Adrenal gland (tissue), 9 donors: ENCODE measurements at regions not wholly inside any gene's neighbourhood (a gene's known extent, or its start where the extent isn't known, plus 50 kb on each side); places are given as distances from the start of the nearest gene placed in this dataset.

Source experiments
- DNase-seq, 7 donors: peaks; one replicate each; pipeline ENCODE4 v3.0.0-alpha.2; 2019 to 2020
- H3K27ac ChIP-seq, 5 donors: fragments of 200-600 bp; sonication (generic) in 4 of 5; 1 replicate in 3 of 5; 2 replicates in 2 of 5; pipeline versions ENCODE4 v1.5.1 to v1.8.0; 2016 to 2020; ENCODE audit warnings: mild to moderate bottlenecking in 1 of 5
- H3K27me3 ChIP-seq: fragments of 200-600 bp; 2 replicates; pipeline ENCODE4 v1.8.0; 2021
- H3K36me3 ChIP-seq, 2 donors: fragments of 200-600 bp; replicated peaks in 1 of 2; 1 replicate in 1 of 2; 2 replicates in 1 of 2; pipeline versions ENCODE4 v1.5.1 to v1.8.0; 2018 to 2022
- H3K4me1 ChIP-seq, 2 donors: fragments of 200-600 bp; replicated peaks in 1 of 2; 1 replicate in 1 of 2; 2 replicates in 1 of 2; pipeline versions ENCODE4 v1.5.1 to v1.8.0; 2018 to 2021
- H3K4me3 ChIP-seq, 4 donors: fragments of 200-600 bp; sonication (generic) in 3 of 4; one replicate each; pipeline ENCODE4 v1.5.1; 2016 to 2018
- H3K9me3 ChIP-seq, 3 donors: fragments of 200-600 bp; sonication (generic) in 1 of 3; replicated peaks in 1 of 3; 1 replicate in 2 of 3; 2 replicates in 1 of 3; pipeline versions ENCODE4 v1.5.1 to v1.8.0; 2016 to 2021
- POLR2A ChIP-seq, 2 donors: fragments of 450-650 bp; IDR thresholded peaks; one replicate each; pipeline ENCODE4 v1.6.1; 2017; ENCODE audit warnings: antibody characterized with exemption in 2 of 2, mild to moderate bottlenecking in 2 of 2, moderate library complexity in 1 of 2
- WGBS, 4 donors: extraction: QIAGEN DNeasy Blood & Tissue Kit in 2 of 4; methylation state at CpG; one replicate each; pipeline versions ENCODE4 v1.1.5 to v1.1.7; 2013 to 2017; 5-methylcytosine and 5-hydroxymethylcytosine counted together
- intact Hi-C, 2 donors: fragments of 100-400 bp; cut with DNase I; formaldehyde crosslinking; loops; one replicate each; pipeline versions ENCODE4 v1.14.1 to v1.15.0; 2022 to 2023
- TF ChIP-seq, protein P1 (sequence below), 6 experiments: fragments of 450-650 bp in 4 of 6; fragments of 200-600 bp in 2 of 6; sonication (generic) in 1 of 6; IDR thresholded peaks; 1 replicate in 5 of 6; 2 replicates in 1 of 6; pipeline versions ENCODE4 v1.5.1 to v1.8.0; 2016 to 2021; ENCODE audit warnings: antibody characterized with exemption in 6 of 6, mild to moderate bottlenecking in 2 of 6, moderate library complexity in 1 of 6
- donor health status: healthy with polysubstance abuse.
- donor health status: Bipolar disorder and iron deficiency.
- donor health status: DM: yes; HTN: yes; CAD: no.
- donor health status: DM: no; HTN: no; CAD: no.
- donor health status: DM: no; HTN: no; CAD: no.

DNA sequence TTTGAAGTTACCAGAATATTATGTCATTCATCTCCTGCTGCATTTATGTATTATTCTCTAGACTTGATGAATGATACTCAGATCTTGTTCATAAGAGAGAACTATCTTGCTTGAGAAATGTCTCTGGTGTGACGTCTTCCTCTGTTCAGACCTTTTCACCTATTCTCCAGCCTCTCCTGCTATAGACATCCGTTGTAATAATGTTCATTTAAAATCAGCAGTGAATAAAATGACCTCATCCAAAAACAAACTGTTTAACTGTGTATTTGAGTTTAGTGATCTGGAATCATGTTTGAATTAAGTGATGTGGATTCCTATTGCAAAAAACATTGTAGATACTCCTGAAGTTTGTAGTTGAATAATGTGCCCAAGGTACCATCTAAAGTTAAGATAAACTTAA is 487.1 kb downstream of the PCNX1 start:
- DNase-seq: no peak
- WGBS, 4 donors: 65 to 75% (median 70%) methylated on average over 2 of the region's 2 CpGs
- Histone ChIP-seq H3K4me1 (peaks cover 0 to 22% of the 10 kb centered on the region in 2 donors), H3K27ac (no peak overlapping the region), H3K9me3 (no peaks in the 10 kb centered on the region), H3K36me3 (no peaks in the 10 kb centered on the region), H3K27me3 (no peaks in the 10 kb centered on the region), H3K4me3 (no peak overlapping the region)
- TF ChIP-seq, protein P1, sequence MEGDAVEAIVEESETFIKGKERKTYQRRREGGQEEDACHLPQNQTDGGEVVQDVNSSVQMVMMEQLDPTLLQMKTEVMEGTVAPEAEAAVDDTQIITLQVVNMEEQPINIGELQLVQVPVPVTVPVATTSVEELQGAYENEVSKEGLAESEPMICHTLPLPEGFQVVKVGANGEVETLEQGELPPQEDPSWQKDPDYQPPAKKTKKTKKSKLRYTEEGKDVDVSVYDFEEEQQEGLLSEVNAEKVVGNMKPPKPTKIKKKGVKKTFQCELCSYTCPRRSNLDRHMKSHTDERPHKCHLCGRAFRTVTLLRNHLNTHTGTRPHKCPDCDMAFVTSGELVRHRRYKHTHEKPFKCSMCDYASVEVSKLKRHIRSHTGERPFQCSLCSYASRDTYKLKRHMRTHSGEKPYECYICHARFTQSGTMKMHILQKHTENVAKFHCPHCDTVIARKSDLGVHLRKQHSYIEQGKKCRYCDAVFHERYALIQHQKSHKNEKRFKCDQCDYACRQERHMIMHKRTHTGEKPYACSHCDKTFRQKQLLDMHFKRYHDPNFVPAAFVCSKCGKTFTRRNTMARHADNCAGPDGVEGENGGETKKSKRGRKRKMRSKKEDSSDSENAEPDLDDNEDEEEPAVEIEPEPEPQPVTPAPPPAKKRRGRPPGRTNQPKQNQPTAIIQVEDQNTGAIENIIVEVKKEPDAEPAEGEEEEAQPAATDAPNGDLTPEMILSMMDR (IDR thresholded peaks at IDR 0.05): no peak
- TF ChIP-seq POLR2A (IDR thresholded peaks at IDR 0.05): no peak
- intact Hi-C loops: no loop called here

DNA sequence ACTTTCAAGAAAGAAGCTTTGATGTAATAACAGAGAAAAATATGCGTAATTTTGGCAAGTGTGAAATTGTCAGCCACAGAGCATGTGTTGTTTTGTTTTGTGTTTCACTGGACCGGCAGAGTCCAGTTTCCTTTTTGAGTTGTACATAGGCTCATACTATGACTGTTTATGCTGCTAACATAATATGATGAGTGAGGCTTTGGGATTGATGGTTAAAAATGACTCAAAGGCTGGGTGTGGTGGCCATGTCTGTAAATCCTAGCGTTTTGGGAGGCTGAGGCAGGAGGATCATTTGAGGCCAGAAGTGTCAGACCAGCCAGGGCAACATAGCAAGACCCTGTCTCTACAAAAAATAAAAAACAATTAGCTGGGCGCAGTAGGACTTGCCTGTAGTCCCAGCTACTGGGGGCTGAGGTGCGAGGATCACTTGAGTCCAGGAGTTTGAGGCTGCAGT is 487.9 kb downstream of the PCNX1 start:
- no peaks in the 10 kb centered on the region for H3K36me3 ChIP-seq
- H3K9me3 ChIP-seq: no peaks in the 10 kb centered on the region
- TF ChIP-seq POLR2A (IDR thresholded peaks at IDR 0.05): no peak
- TF ChIP-seq, protein P1 (IDR thresholded peaks at IDR 0.05): no peak
- H3K27ac ChIP-seq: no peak overlapping the region
- no peak overlapping the region for H3K4me3 ChIP-seq
- no peak for DNase-seq
- peaks cover 0 to 22% of the 10 kb centered on the region in 2 donors for H3K4me1 ChIP-seq
- H3K27me3 ChIP-seq: no peaks in the 10 kb centered on the region
- intact Hi-C loops: no loop called here
- 90 to 92% (median 91%) methylated on average over 5 of the region's 5 CpGs for WGBS, 4 donors

DNA sequence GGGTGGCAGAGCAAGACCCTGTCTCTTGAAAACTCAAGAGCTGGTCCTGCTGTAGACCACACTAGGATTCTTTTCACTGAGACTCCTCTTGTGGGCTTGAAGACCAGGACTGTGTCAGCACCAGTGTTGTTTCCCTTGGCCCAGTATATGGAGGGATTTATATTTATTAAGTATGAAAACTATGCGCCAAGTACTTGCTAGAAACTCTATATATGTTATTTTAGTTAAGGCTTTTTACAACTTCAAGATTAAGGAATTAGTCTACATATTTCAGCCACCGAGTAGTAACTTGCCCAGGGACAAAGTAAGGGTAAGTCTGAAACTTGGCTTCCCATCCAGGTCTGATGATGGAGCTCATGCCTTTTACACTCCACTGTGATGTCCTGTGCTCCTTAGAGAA is 488.4 kb downstream of the PCNX1 start:
- intact Hi-C loops: no loop called here
- 92 to 97% (median 94%) methylated on average over 2 of the region's 2 CpGs for WGBS, 4 donors
- Histone ChIP-seq H3K27ac (no peak overlapping the region), H3K4me1 (peaks cover 0 to 22% of the 10 kb centered on the region in 2 donors), H3K27me3 (no peaks in the 10 kb centered on the region), H3K4me3 (no peak overlapping the region), H3K36me3 (no peaks in the 10 kb centered on the region), H3K9me3 (no peaks in the 10 kb centered on the region)
- TF ChIP-seq POLR2A (IDR thresholded peaks at IDR 0.05): no peak
- TF ChIP-seq, protein P1 (IDR thresholded peaks at IDR 0.05): no peak
- DNase-seq: no peak

DNA sequence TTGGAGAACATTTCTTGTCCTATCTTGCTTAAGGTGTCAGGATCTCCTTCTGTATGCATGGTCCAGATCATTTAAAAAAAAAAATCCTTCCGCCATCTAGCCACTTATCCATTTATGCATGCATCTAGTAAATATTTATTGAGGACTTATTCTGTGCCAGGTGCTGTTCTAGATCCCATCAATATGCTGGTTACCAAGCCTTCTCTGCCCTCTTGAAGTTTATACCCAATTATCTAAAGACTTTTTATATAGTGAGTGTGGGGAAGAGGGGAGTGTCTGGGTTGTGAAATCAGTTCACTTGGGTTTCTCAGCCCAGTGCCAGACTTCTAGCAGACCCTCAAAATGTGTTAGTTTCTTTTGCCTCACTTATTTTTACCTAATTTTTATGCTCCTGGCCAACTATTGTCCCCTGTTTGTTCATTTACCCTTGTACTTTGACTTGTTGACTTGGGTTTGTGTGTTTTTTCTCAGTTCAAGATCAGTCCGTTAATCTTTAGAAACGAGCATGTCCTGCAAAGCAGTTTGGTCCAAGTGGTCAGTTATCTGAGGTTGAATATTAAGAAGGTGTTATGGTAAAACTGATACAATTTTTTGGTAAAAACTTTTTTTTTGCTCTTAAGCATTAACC is 488.9 kb downstream of the PCNX1 start:
- peaks cover 3 to 22% of the 10 kb centered on the region in 2 donors for H3K4me1 ChIP-seq
- no peaks in the 10 kb centered on the region for H3K27me3 ChIP-seq
- intact Hi-C loops: no loop called here
- DNase-seq: no peak
- WGBS, 4 donors: 92 to 96% (median 95%) methylated on average over 3 of the region's 3 CpGs
- no peaks in the 10 kb centered on the region for H3K9me3 ChIP-seq
- H3K36me3 ChIP-seq: no peaks in the 10 kb centered on the region
- TF ChIP-seq POLR2A (IDR thresholded peaks at IDR 0.05): no peak
- TF ChIP-seq, protein P1 (IDR thresholded peaks at IDR 0.05): no peak
- no peak overlapping the region for H3K4me3 ChIP-seq
- no peak overlapping the region for H3K27ac ChIP-seq
